GM03348 (cell line): ENCODE measurements at regions not wholly inside any gene's neighbourhood (a gene's known extent, or its start where the extent isn't known, plus 50 kb on each side); places are given as distances from the start of the nearest gene placed in this dataset.

Experiments used
- DNase-seq: peaks from one replicate; pipeline ENCODE4 v3.0.0; 2012; ENCODE audit warnings: low spot score

- no peak for DNase-seq
Observed at GRCh38 chr3:148585671-148586379, 111.9 kb upstream of the AGTR1 start.

- no peak for DNase-seq
Observed at GRCh38 chr3:148588291-148588690, 109.4 kb upstream of the AGTR1 start.

GRCh38 chr3:148591525-148591924, 106.2 kb upstream of the AGTR1 start:
- no peak for DNase-seq

- DNase-seq: no peak
Observed at GRCh38 chr3:148598619-148599018, 99.1 kb upstream of the AGTR1 start.

- DNase-seq: no peak
Observed at GRCh38 chr3:148599481-148599880, 98.2 kb upstream of the AGTR1 start.

GRCh38 chr3:148600440-148600839, 97.3 kb upstream of the AGTR1 start:
- no peak for DNase-seq

GRCh38 chr3:148600902-148601765, 96.6 kb upstream of the AGTR1 start:
- DNase-seq: no peak

GRCh38 chr3:148601766-148602685, 95.7 kb upstream of the AGTR1 start:
- DNase-seq: peak; percentile 9

- DNase-seq: peak; percentile 29
Observed at GRCh38 chr3:148604270-148605085, 93.2 kb upstream of the AGTR1 start.

GRCh38 chr3:148605521-148605920, 92.2 kb upstream of the AGTR1 start:
- DNase-seq: no peak

- DNase-seq: no peak
Observed at GRCh38 chr3:148606979-148607378, 90.7 kb upstream of the AGTR1 start.

- no peak for DNase-seq
Observed at GRCh38 chr3:148607491-148607890, 90.2 kb upstream of the AGTR1 start.

GRCh38 chr3:148612278-148612677, 85.4 kb upstream of the AGTR1 start:
- DNase-seq: no peak

GRCh38 chr3:148615382-148615781, 82.3 kb upstream of the AGTR1 start:
- no peak for DNase-seq

GRCh38 chr3:148625095-148625736, 72.5 kb upstream of the AGTR1 start:
- DNase-seq: no peak

- no peak for DNase-seq
Observed at GRCh38 chr3:148625991-148626390, 71.7 kb upstream of the AGTR1 start.

- DNase-seq: no peak
Observed at GRCh38 chr3:148629006-148629405, 68.7 kb upstream of the AGTR1 start.

GRCh38 chr3:148631124-148631903, 66.4 kb upstream of the AGTR1 start:
- no peak for DNase-seq

GRCh38 chr3:148641722-148642121, 56.0 kb upstream of the AGTR1 start:
- no peak for DNase-seq

- no peak for DNase-seq
Observed at GRCh38 chr3:148642214-148642613, 55.5 kb upstream of the AGTR1 start.
